ENCODE measurements at regions not wholly inside any gene's neighbourhood (a gene's known extent, or its start where the extent isn't known, plus 50 kb on each side); places are given as distances from the start of the nearest gene placed in this dataset.

GRCh38 chr13:50303963-50304721, 288.9 kb downstream of the KCNRG start:
- no peak for TF ChIP-seq CTCF (IDR thresholded peaks at IDR 0.05)
- TF ChIP-seq POLR2A (IDR thresholded peaks at IDR 0.05), result no peak

Data from transverse colon (tissue), 3 donors.